ENCODE measurements at regions not wholly inside any gene's neighbourhood (a gene's known extent, or its start where the extent isn't known, plus 50 kb on each side); places are given as distances from the start of the nearest gene placed in this dataset.

GRCh38 chr1:238916828-238917227 lies 469.5 kb upstream of the CHRM3 start:
- TF ChIP-seq CTCF (IDR thresholded peaks at IDR 0.05) (no peak), ATF3 (CRISPR knock-in tag; conservative IDR thresholded peaks at IDR 0.05) (no peak), ZNF263 (CRISPR knock-in tag; IDR thresholded peaks at IDR 0.05; ENCODE audit: low read depth) (no peak), FOXJ3 (CRISPR knock-in tag; IDR thresholded peaks at IDR 0.05; ENCODE audit: borderline replicate concordance) (no peak), MLX (CRISPR knock-in tag; IDR thresholded peaks at IDR 0.05) (no peak), NR2C2 (CRISPR knock-in tag; IDR thresholded peaks at IDR 0.05) (no peak)
- TF ChIP-seq, protein P1, sequence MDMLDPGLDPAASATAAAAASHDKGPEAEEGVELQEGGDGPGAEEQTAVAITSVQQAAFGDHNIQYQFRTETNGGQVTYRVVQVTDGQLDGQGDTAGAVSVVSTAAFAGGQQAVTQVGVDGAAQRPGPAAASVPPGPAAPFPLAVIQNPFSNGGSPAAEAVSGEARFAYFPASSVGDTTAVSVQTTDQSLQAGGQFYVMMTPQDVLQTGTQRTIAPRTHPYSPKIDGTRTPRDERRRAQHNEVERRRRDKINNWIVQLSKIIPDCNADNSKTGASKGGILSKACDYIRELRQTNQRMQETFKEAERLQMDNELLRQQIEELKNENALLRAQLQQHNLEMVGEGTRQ (CRISPR knock-in tag; IDR thresholded peaks at IDR 0.05), result no peak
